Stimulated activated effector memory CD8-positive, alpha-beta T cell treated with anti-CD3 and anti-CD28 coated beads, Interleukin-12 subunit alpha, Interleukin-12 subunit beta, amount 100 ng/mL, for 72 hours (primary cell): ENCODE measurements at regions not wholly inside any gene's neighbourhood (a gene's known extent, or its start where the extent isn't known, plus 50 kb on each side); places are given as distances from the start of the nearest gene placed in this dataset.
A peak's percentile ranks its signal among the peaks of the same experiment; 100 is the strongest.

ENCODE experiments used
- ATAC-seq: fragments of 150-1000 bp; cut with Tn5 transposase; 2 replicates; pipeline ENCODE4 v1.10.0; 2021
- DNase-seq, 2 donors: peaks; one replicate each; pipeline ENCODE4 v3.0.0; 2021 to 2022; ENCODE audit warnings: low spot score in 2 of 2
- H3K27ac Mint-ChIP-seq: one replicate; pipeline ENCODE4 v1.8.0; 2022; ENCODE audit warnings: mild to moderate bottlenecking, mixed read lengths
- H3K36me3 Mint-ChIP-seq: one replicate; pipeline ENCODE4 v1.8.0; 2022; ENCODE audit warnings: mild to moderate bottlenecking, mixed read lengths
- H3K4me1 Mint-ChIP-seq: one replicate; pipeline ENCODE4 v1.8.0; 2022; ENCODE audit warnings: mixed read lengths
- H3K4me3 Mint-ChIP-seq: one replicate; pipeline ENCODE4 v1.8.0; 2022; ENCODE audit warnings: mild to moderate bottlenecking, mixed read lengths
- H3K9me3 Mint-ChIP-seq: one replicate; pipeline ENCODE4 v1.8.0; 2022; ENCODE audit warnings: mixed read lengths

- DNase-seq (no peak), ATAC-seq (no peak)
- no peak overlapping the region for H3K27ac Mint-ChIP-seq
- H3K4me3 Mint-ChIP-seq = no peak overlapping the region
- no peaks in the 10 kb centered on the region for H3K4me1 Mint-ChIP-seq
- H3K36me3 Mint-ChIP-seq = no peaks in the 10 kb centered on the region
- no peaks in the 10 kb centered on the region for H3K9me3 Mint-ChIP-seq
Measured at GRCh38 chr10:130776724-130777123, 534.8 kb downstream of the TCERG1L start.

GRCh38 chr10:130777507-130778165, 533.9 kb downstream of the TCERG1L start:
- Mint-ChIP-seq H3K27ac (no peak overlapping the region), H3K4me3 (no peak overlapping the region), H3K36me3 (no peaks in the 10 kb centered on the region), H3K9me3 (peaks cover 5% of the 10 kb centered on the region), H3K4me1 (no peaks in the 10 kb centered on the region)
- ATAC-seq (no peak), DNase-seq (no peak)

GRCh38 chr10:130778166-130778545, 533.4 kb downstream of the TCERG1L start:
- peaks cover 5% of the 10 kb centered on the region for H3K9me3 Mint-ChIP-seq
- H3K4me3 Mint-ChIP-seq = no peak overlapping the region
- H3K36me3 Mint-ChIP-seq = no peaks in the 10 kb centered on the region
- H3K4me1 Mint-ChIP-seq = no peaks in the 10 kb centered on the region
- DNase-seq (no peak), ATAC-seq (no peak)
- H3K27ac Mint-ChIP-seq = no peak overlapping the region

- DNase-seq = no peak
- Mint-ChIP-seq H3K4me1 (no peaks in the 10 kb centered on the region), H3K4me3 (no peak overlapping the region), H3K36me3 (no peaks in the 10 kb centered on the region), H3K27ac (no peak overlapping the region), H3K9me3 (peaks cover 5% of the 10 kb centered on the region)
- no peak for ATAC-seq
Measured at GRCh38 chr10:130780763-130781162, 530.8 kb downstream of the TCERG1L start.

GRCh38 chr10:130781206-130781605, 530.3 kb downstream of the TCERG1L start:
- Mint-ChIP-seq H3K4me3 (no peak overlapping the region), H3K4me1 (no peaks in the 10 kb centered on the region), H3K27ac (no peak overlapping the region), H3K9me3 (peaks cover 5% of the 10 kb centered on the region), H3K36me3 (no peaks in the 10 kb centered on the region)
- DNase-seq (no peak), ATAC-seq (no peak)

- Mint-ChIP-seq H3K4me1 (no peaks in the 10 kb centered on the region), H3K4me3 (no peak overlapping the region), H3K9me3 (peaks cover 5% of the 10 kb centered on the region), H3K27ac (no peak overlapping the region), H3K36me3 (no peaks in the 10 kb centered on the region)
- no peak for ATAC-seq
- no peak for DNase-seq
Measured at GRCh38 chr10:130781623-130782022, 529.9 kb downstream of the TCERG1L start.

GRCh38 chr10:130782467-130782866, 529.1 kb downstream of the TCERG1L start:
- no peak for DNase-seq
- no peak overlapping the region for H3K4me3 Mint-ChIP-seq
- H3K27ac Mint-ChIP-seq = no peak overlapping the region

GRCh38 chr10:130784326-130784725, 527.2 kb downstream of the TCERG1L start:
- H3K4me3 Mint-ChIP-seq = no peak overlapping the region
- no peaks in the 10 kb centered on the region for H3K4me1 Mint-ChIP-seq
- peaks cover 8% of the 10 kb centered on the region for H3K9me3 Mint-ChIP-seq
- H3K27ac Mint-ChIP-seq = no peak overlapping the region
- DNase-seq = no peak
- H3K36me3 Mint-ChIP-seq = no peaks in the 10 kb centered on the region
- no peak for ATAC-seq

More at GRCh38 chr10:130782467-130782866, 529.1 kb downstream of the TCERG1L start:
- Mint-ChIP-seq H3K4me1 (no peaks in the 10 kb centered on the region), H3K9me3 (peaks cover 5% of the 10 kb centered on the region), H3K36me3 (no peaks in the 10 kb centered on the region)
- no peak for ATAC-seq

- Mint-ChIP-seq H3K4me1 (no peaks in the 10 kb centered on the region), H3K9me3 (peaks cover 8% of the 10 kb centered on the region), H3K36me3 (no peaks in the 10 kb centered on the region), H3K27ac (no peak overlapping the region), H3K4me3 (no peak overlapping the region)
- no peak for DNase-seq
- ATAC-seq = no peak
Measured at GRCh38 chr10:130786365-130786966, 525.1 kb downstream of the TCERG1L start.

- H3K27ac Mint-ChIP-seq = no peak overlapping the region
- H3K9me3 Mint-ChIP-seq = peaks cover 5% of the 10 kb centered on the region
- H3K36me3 Mint-ChIP-seq = no peaks in the 10 kb centered on the region
- H3K4me3 Mint-ChIP-seq = no peak overlapping the region
- no peak for DNase-seq
- no peaks in the 10 kb centered on the region for H3K4me1 Mint-ChIP-seq
- ATAC-seq = no peak
Measured at GRCh38 chr10:130787243-130787642, 524.3 kb downstream of the TCERG1L start.

GRCh38 chr10:130787821-130788220, 523.7 kb downstream of the TCERG1L start:
- Mint-ChIP-seq H3K9me3 (peaks cover 3% of the 10 kb centered on the region), H3K27ac (no peak overlapping the region), H3K36me3 (no peaks in the 10 kb centered on the region), H3K4me1 (no peaks in the 10 kb centered on the region), H3K4me3 (no peak overlapping the region)
- DNase-seq (no peak), ATAC-seq (no peak)

- no peaks in the 10 kb centered on the region for H3K36me3 Mint-ChIP-seq
- H3K4me3 Mint-ChIP-seq = no peak overlapping the region
- peak; percentile 29 for ATAC-seq
- peaks cover 5% of the 10 kb centered on the region for H3K9me3 Mint-ChIP-seq
- no peaks in the 10 kb centered on the region for H3K4me1 Mint-ChIP-seq
- no peak for DNase-seq
- no peak overlapping the region for H3K27ac Mint-ChIP-seq
Measured at GRCh38 chr10:130790339-130790738, 521.2 kb downstream of the TCERG1L start.

- no peak overlapping the region for H3K27ac Mint-ChIP-seq
- H3K4me3 Mint-ChIP-seq = no peak overlapping the region
- peaks cover 5% of the 10 kb centered on the region for H3K9me3 Mint-ChIP-seq
- ATAC-seq = no peak
- H3K4me1 Mint-ChIP-seq = no peaks in the 10 kb centered on the region
- H3K36me3 Mint-ChIP-seq = no peaks in the 10 kb centered on the region
- no peak for DNase-seq
Measured at GRCh38 chr10:130792096-130792845, 519.2 kb downstream of the TCERG1L start.

- Mint-ChIP-seq H3K27ac (no peak overlapping the region), H3K4me3 (no peak overlapping the region), H3K9me3 (peaks cover 2% of the 10 kb centered on the region), H3K4me1 (no peaks in the 10 kb centered on the region), H3K36me3 (no peaks in the 10 kb centered on the region)
- no peak for DNase-seq
- ATAC-seq = no peak
Measured at GRCh38 chr10:130795819-130796218, 515.7 kb downstream of the TCERG1L start.

GRCh38 chr10:130799532-130799931, 512.0 kb downstream of the TCERG1L start:
- H3K9me3 Mint-ChIP-seq = no peaks in the 10 kb centered on the region
- no peaks in the 10 kb centered on the region for H3K36me3 Mint-ChIP-seq
- ATAC-seq (no peak), DNase-seq (no peak)
- H3K27ac Mint-ChIP-seq = no peak overlapping the region
- no peaks in the 10 kb centered on the region for H3K4me1 Mint-ChIP-seq
- no peak overlapping the region for H3K4me3 Mint-ChIP-seq

GRCh38 chr10:130800281-130800680, 511.2 kb downstream of the TCERG1L start:
- H3K4me1 Mint-ChIP-seq = no peaks in the 10 kb centered on the region
- H3K9me3 Mint-ChIP-seq = no peaks in the 10 kb centered on the region
- no peak overlapping the region for H3K27ac Mint-ChIP-seq
- no peaks in the 10 kb centered on the region for H3K36me3 Mint-ChIP-seq
- ATAC-seq (no peak), DNase-seq (no peak)
- no peak overlapping the region for H3K4me3 Mint-ChIP-seq
